ENCODE measurements at regions not wholly inside any gene's neighbourhood (a gene's known extent, or its start where the extent isn't known, plus 50 kb on each side); places are given as distances from the start of the nearest gene placed in this dataset.
"Not testable (repeated sequence)": the region's sequence is repeated elsewhere in the genome, so short reads cannot be mapped to it uniquely, and the experiment has no call there.

GRCh38 chr1:194068446-194069167 is 882.2 kb upstream of the B3GALT2 start:
- TF ChIP-seq, protein P1, sequence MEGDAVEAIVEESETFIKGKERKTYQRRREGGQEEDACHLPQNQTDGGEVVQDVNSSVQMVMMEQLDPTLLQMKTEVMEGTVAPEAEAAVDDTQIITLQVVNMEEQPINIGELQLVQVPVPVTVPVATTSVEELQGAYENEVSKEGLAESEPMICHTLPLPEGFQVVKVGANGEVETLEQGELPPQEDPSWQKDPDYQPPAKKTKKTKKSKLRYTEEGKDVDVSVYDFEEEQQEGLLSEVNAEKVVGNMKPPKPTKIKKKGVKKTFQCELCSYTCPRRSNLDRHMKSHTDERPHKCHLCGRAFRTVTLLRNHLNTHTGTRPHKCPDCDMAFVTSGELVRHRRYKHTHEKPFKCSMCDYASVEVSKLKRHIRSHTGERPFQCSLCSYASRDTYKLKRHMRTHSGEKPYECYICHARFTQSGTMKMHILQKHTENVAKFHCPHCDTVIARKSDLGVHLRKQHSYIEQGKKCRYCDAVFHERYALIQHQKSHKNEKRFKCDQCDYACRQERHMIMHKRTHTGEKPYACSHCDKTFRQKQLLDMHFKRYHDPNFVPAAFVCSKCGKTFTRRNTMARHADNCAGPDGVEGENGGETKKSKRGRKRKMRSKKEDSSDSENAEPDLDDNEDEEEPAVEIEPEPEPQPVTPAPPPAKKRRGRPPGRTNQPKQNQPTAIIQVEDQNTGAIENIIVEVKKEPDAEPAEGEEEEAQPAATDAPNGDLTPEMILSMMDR (IDR thresholded peaks at IDR 0.05; ENCODE audit: low read depth, low read length) = no peak
- no peak for DNase-seq (ENCODE audit: extremely low read depth, low read depth)

DNA sequence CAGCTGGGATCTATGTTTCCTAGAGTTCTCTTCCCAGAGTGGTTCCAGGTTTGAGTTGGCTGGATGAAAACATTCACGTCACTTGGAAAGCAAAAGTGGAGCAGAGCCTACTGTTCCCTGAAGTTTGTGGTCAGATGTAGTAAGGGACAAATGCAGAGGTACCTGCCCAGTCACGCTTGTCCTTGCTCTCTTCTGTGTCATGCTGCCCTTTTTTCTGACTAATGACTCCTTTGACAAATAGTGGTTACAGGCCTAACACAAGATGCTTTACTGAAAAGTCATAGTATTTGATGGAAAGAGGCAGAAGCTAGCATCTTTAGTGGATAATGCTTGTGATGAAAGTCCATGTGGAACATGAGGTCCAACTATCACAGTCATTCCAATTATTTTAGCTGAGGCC is 881.4 kb upstream of the B3GALT2 start:
- no peak for DNase-seq (ENCODE audit: extremely low read depth, low read depth)
- TF ChIP-seq, protein P1 (IDR thresholded peaks at IDR 0.05; ENCODE audit: low read depth, low read length) = no peak

DNA sequence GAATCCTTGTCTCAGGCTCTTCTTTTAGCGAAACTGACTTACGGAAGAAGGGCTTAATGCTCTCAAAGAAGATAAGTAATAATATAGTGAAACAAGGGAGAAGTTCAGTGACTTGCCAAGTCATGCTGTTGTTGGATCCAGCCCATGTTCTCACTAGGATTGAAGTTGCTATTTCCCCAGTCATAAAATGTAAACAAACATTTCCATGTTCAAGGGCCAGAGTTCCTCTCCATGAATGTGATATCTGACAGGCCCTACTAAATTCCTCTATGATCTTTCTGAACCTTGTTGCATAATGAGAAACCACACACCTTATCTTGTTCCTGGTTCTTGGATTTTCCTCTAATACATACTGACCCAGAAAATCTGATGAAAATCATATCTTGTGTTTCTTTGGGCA is 876.5 kb upstream of the B3GALT2 start:
- DNase-seq (ENCODE audit: extremely low read depth, low read depth) = no peak
- TF ChIP-seq, protein P1 (IDR thresholded peaks at IDR 0.05; ENCODE audit: low read depth, low read length) = no peak

- DNase-seq (ENCODE audit: extremely low read depth, low read depth) = no peak
- TF ChIP-seq, protein P1 (IDR thresholded peaks at IDR 0.05; ENCODE audit: low read depth, low read length) = no peak
Observed at GRCh38 chr1:194062526-194062925, 876.1 kb upstream of the B3GALT2 start.

- TF ChIP-seq, protein P1 (IDR thresholded peaks at IDR 0.05; ENCODE audit: low read depth, low read length) = no peak
- DNase-seq (ENCODE audit: extremely low read depth, low read depth) = no peak
Observed at GRCh38 chr1:194060481-194060880, 874.1 kb upstream of the B3GALT2 start.

DNA sequence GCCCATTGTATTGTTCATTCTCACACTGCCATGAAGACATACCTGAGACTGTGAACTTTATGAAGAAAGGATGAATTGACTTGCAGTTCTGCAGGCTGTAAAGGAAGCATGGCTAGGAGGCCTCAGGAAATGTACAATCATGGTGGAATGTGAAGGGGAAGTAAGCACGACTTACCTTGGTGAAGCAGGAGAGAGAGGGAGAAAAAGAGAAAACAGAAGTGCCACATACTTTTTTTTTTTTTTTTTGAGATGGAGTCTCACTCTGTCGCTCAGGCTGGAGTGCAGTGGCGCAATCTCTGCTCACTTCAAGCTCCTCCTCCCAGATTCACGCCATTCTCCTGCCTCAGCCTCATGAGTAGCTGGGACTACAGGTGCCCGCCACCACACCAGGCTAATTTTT is 871.9 kb upstream of the B3GALT2 start:
- DNase-seq (ENCODE audit: extremely low read depth, low read depth) = not testable (repeated sequence)

DNA sequence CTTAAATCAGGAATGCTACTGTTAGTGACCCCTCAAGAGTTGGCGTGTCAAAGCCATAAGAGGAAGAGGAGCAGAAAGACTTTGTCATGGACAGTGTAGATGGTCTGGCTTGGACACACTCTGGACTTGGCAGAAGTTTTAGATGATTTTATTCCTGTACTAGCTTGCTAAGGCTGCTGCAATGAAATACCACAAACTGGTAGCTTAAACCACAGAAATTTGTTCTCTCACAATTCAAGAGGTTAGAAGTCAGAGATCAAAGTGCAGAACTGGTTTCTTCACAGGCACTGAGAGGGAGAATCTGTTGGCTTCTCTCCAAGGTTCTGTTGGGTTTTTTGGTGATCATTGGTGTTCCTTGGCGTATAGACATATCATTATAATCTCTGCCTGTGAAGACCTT is 869.8 kb upstream of the B3GALT2 start:
- TF ChIP-seq, protein P1 (IDR thresholded peaks at IDR 0.05; ENCODE audit: low read depth, low read length) = no peak
- no peak for DNase-seq (ENCODE audit: extremely low read depth, low read depth)

- no peak for DNase-seq (ENCODE audit: extremely low read depth, low read depth)
- TF ChIP-seq, protein P1 (IDR thresholded peaks at IDR 0.05; ENCODE audit: low read depth, low read length) = no peak
Observed at GRCh38 chr1:194055536-194055935, 869.1 kb upstream of the B3GALT2 start.
